Stimulated activated CD8-positive, alpha-beta memory T cell treated with anti-CD3 and anti-CD28 coated beads, Interleukin-12 subunit alpha, Interleukin-12 subunit beta, amount 100 ng/mL, for 1 hour (primary cell): ENCODE measurements at regions not wholly inside any gene's neighbourhood (a gene's known extent, or its start where the extent isn't known, plus 50 kb on each side); places are given as distances from the start of the nearest gene placed in this dataset.
A peak's percentile ranks its signal among the peaks of the same experiment; 100 is the strongest.
"Not testable (repeated sequence)": the region's sequence is repeated elsewhere in the genome, so short reads cannot be mapped to it uniquely, and the experiment has no call there.

ENCODE experiments used
- DNase-seq: peaks from one replicate; pipeline ENCODE4 v3.0.0-alpha.2; 2020; ENCODE audit warnings: low read depth

- DNase-seq: no peak
These were observed 111.6 kb upstream of the EGLN3 start for GRCh38 chr14:34062353-34062973.

- DNase-seq: no peak
These were observed 109.8 kb upstream of the EGLN3 start for GRCh38 chr14:34060651-34060999.

DNA sequence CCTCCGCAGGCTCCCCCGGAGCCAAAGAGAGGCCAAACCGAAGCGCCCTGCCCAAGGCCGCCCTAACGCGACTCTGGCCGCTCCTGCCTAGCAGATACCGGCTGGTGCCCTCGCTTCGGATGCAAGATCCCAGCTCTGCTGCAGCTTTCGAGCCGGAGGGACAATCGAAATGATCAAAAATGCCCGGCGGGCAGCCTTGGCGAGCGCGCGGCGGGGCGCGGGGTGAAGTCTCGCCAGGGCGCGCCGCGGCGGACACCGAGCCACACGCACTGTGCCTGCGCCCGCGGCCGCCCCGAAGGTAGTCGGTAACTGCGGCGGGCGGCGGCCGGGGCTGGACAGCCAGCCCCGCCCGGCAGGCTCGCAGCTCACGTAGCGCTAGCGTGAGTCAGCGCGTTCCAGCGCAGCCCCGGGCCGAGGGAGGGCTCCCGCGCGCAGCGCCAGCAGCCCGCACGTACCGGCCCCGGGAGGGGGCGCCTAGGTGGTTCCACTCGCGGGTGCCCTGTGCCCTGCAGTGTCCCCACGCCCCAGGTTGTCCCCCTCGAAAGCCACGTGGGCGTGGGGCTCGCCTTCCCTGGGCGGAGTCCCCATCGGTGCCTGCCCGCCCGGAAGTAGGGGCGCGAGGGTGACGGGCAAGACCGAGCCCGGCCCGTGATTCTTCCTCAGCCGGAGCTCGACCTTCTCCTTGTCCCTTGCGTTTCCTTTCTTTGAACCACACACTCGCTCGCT lies 109.2 kb upstream of the EGLN3 start:
- peak; percentile 17 for DNase-seq

DNA sequence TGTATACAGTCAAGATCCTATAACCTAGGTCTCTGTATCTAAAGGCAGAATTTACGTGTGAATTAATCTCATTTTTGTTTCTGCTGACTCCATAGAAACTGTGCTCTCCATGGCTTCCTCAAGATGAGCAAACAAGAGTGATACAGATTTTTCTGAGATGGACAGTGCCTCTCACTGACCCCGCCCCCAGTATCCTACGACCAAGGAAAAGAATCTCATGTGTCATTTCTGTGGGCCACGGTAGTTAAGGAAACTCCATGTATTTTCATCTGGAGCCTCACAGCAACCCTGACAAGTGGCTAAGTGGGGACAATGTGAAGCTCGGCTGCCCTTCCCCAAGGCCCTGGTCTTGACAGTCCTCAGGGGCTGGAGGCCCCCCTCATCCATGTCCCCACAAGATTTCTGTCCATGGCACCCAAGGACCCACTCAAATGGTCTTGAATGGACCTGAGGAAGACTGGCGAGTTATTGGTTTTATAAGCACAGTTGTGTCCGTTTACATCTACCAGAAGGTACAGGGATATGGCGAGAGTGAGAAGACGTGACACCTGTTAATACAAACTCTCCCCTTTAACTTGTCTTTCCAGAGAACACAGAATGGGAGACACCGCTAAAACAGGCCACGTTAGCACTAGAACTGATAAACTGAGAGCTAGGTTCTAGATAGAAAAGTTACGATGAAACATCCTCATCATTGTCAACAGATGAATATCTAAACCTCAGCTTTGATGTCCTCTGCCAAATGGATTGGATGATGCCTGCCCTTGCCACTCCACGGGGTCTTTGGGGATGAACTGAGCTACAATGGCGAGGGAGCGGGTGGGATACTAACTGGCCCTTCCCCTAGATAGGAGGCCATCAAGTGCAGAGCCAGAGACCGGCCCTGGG lies 108.4 kb upstream of the EGLN3 start:
- no peak for DNase-seq

DNA sequence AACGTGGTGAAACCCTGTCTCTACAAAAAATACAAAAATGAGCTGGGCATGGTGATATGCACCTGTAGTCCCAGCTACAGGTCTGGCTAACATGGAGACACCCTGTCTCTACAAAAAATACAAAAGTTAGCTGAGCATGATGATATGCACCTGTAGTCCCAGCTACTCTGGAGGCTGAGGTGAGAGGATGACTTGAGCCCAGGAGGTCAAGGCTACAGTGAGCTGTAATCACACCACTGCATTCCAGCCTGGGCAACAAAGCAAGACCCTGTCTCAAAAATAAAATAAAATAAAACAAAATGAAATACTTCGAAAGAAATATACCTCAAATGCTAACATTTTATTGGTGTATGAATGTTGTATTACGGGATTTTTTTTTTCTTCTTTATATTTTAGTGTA lies 107.6 kb upstream of the EGLN3 start:
- DNase-seq: no peak

DNA sequence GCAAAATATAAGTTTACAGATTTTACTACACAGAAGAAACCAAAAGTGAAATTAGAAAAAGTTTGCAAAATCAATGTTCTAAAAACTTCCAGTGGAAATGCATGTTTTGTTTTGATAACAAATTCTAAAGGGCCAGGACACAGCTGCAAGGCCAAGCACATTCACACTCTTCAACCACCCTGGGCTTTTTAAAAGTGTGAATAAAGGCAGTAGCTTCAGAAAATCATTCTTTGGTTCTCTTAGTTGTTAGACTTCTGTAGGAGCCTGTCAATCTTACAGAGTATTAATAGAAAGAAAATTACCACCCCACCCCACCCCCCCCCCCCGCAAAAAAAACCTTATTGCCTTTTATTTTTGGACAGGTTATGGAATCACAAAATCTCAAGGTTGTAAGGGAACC lies 105.2 kb upstream of the EGLN3 start:
- DNase-seq: no peak

- no peak for DNase-seq
These were observed 104.5 kb upstream of the EGLN3 start for GRCh38 chr14:34055157-34055950.

GRCh38 chr14:34053666-34054065 lies 102.8 kb upstream of the EGLN3 start:
- no peak for DNase-seq

DNA sequence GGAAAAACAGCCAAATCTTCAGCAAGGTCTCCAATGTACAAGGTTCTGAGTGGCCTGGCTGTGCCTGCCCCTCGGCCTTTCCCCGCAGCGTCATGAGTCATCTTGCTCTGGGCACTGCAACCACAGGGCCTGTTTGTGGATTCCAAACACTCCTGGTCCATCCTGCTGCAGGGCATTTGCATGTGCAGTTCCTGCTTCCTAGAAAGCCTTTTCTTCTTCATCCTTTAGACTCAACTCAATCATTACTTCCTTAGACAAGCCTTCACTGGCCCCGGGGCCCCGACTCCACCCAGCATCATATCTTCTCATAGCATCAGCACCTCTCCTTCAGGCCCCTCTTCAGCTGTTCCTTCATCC lies 101.8 kb upstream of the EGLN3 start:
- DNase-seq: no peak

- no peak for DNase-seq
These were observed 101.2 kb upstream of the EGLN3 start for GRCh38 chr14:34051966-34052657.

DNA sequence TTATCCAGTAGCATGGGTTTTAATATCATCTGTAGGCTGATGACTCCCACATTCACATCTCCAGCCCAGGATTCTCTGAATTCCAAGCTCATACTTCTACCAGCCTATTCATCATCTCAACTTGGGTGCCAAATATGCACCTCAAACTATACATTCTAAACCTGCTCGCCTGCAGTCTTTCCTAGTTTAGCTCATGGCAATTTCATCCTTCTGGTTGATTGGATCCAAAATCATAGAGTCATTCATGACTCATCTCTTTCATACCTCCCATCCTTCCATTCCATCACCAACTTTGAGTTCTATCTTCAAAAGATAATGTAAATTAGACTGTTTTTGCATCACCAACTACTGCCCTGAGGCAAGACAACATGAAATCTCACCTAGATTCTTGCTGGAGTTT lies 99.7 kb upstream of the EGLN3 start:
- no peak for DNase-seq

- DNase-seq: no peak
These were observed 98.9 kb upstream of the EGLN3 start for GRCh38 chr14:34049790-34050189.

GRCh38 chr14:34049187-34049586 lies 98.3 kb upstream of the EGLN3 start:
- DNase-seq: not testable (repeated sequence)

- DNase-seq: no peak
These were observed 96.1 kb upstream of the EGLN3 start for GRCh38 chr14:34046799-34047520.

DNA sequence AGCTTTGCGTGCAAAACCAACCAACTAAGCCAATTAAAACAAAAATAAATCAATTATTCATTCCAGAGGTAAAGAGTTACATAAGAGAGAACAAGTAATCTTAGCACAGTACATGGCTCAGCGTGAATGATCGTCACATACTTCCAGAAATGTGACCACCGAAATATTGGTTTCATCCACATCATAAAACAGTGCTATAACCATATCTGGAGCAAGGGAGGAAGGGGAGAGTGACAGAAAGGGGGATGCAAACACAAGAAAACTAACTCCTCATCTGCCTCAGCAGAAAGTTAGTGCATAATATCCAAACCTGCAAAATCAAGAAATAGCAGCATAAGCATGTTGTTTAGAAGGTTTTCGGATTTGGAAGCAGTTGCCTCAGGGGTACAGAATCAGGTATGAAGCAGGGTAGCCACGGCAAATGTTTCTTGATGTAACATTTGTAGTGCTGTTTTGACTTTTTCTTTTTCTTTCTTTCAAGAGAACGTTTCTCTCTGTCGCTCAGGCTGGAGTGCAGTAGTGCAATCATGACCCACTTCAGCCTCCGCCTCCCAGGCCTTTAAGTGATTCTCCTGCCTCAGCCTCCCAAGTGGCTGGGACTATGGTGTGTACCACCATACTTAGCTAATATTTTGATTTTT lies 93.9 kb upstream of the EGLN3 start:
- DNase-seq: no peak

GRCh38 chr14:34044373-34044637 lies 93.4 kb upstream of the EGLN3 start:
- DNase-seq: no peak

DNA sequence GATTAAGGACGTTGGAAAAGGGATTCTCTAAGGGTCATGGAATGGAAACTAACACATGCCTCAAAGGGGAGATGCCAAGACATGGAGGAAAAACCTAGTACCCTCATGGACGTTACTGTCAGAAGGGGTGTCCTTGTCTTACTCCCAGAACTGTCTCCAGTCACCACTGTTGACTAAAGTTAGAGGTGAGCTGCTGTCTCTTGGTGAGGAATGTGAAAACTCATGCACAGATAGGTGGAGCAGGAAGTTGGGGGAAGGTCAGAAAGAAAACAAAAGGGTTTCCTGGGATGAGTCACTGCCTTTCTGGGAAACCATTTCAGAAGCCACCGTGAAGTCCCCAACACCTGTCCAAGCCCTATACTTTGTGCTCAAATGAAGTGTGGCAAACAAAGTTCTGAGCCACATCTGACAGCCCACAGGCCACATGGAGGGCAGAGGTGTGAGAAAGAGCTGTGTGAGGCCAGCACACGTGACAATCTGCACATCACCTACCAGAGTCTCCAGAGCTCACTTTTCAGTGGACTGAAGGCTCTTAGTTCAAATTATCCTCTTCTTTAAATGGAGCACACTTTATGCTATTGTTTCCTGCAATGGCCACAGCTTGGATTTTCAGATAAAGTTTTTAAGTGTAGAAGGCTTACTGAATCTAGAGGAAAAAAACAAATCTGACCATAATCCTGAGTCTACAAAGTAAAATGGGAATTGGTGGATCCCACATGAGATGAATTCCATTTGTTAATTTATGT lies 92.9 kb upstream of the EGLN3 start:
- peak; percentile 16 for DNase-seq

- no peak for DNase-seq
These were observed 90.3 kb upstream of the EGLN3 start for GRCh38 chr14:34041220-34041619.

DNA sequence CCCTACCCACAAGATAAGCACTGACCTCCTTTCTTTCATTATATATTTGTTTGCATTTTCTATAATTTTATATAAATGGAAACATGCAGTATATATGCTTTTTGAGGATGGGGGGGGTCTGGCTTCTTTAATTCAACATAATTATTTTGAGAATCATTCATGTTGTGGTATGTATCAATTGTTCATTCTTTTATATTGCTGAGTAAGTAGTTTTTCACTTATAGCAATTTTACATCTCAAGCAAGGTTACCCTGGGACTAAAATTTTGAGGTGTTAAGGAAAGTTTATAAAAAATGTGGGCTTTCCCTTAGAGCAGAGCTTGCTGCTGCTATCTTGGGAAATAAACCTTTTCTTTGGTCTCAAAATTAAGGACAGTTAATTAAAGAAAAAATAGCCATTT lies 89.9 kb upstream of the EGLN3 start:
- no peak for DNase-seq

- no peak for DNase-seq
These were observed 88.7 kb upstream of the EGLN3 start for GRCh38 chr14:34039428-34040047.
